ENCODE measurements at regions not wholly inside any gene's neighbourhood (a gene's known extent, or its start where the extent isn't known, plus 50 kb on each side); places are given as distances from the start of the nearest gene placed in this dataset.
A peak's percentile ranks its signal among the peaks of the same experiment; 100 is the strongest.

- no peak for TF ChIP-seq CTCF (IDR thresholded peaks at IDR 0.05)
- DNase-seq (ENCODE audit: low spot score) (no peak), ATAC-seq (ENCODE audit: low FRiP score) (no peak)
These were observed 183.4 kb upstream of the THRB start for GRCh38 chr3:24678021-24678420.

- ATAC-seq (ENCODE audit: low FRiP score): peak; percentile 71
- DNase-seq (ENCODE audit: low spot score): no peak
- TF ChIP-seq CTCF (IDR thresholded peaks at IDR 0.05): no peak
These were observed 183.8 kb upstream of the THRB start for GRCh38 chr3:24678421-24678865.

GRCh38 chr3:24679429-24679828, 184.8 kb upstream of the THRB start:
- ATAC-seq (ENCODE audit: low FRiP score): no peak

GRCh38 chr3:24680214-24680967, 185.7 kb upstream of the THRB start:
- ATAC-seq (ENCODE audit: low FRiP score) (peak; percentile 67), DNase-seq (ENCODE audit: low spot score) (peak; percentile 58)
- TF ChIP-seq CTCF (IDR thresholded peaks at IDR 0.05): peak in 1 of 3 donors; percentile 14

More at GRCh38 chr3:24679429-24679828, 184.8 kb upstream of the THRB start:
- no peak for TF ChIP-seq CTCF (IDR thresholded peaks at IDR 0.05)
- no peak for DNase-seq (ENCODE audit: low spot score)

- ATAC-seq (ENCODE audit: low FRiP score) (peak; percentile 41), DNase-seq (ENCODE audit: low spot score) (no peak)
- no peak for TF ChIP-seq CTCF (IDR thresholded peaks at IDR 0.05)
These were observed 187.5 kb upstream of the THRB start for GRCh38 chr3:24682141-24682547.

- DNase-seq (ENCODE audit: low spot score) (no peak), ATAC-seq (ENCODE audit: low FRiP score) (no peak)
- TF ChIP-seq CTCF (IDR thresholded peaks at IDR 0.05): no peak
These were observed 188.4 kb upstream of the THRB start for GRCh38 chr3:24683090-24683489.

All from omental fat pad (tissue), 3 donors.